ENCODE measurements at regions not wholly inside any gene's neighbourhood (a gene's known extent, or its start where the extent isn't known, plus 50 kb on each side); places are given as distances from the start of the nearest gene placed in this dataset.

DNA sequence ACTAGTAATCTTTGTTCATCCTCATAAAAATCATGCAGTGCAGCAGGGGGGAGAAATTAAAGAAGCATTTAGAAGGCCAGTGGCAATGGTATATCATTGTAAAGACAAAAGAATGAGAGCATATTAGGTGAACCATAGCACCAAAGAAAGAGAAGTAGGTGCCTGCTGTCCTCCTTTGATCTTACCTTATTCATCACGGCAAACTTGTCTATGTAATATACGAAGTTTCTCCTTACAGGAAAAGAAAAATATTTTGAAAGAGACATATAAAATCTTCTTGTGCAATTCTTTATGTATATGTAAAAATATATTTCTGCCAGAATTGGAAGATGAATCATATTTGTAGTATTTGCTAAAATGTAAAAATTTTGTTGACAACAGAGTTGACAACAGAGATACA, 411.3 kb upstream of the ARRDC3 start:
- Histone ChIP-seq H3K4me3 (no peak overlapping the region), H4K20me1 (ENCODE audit: control insufficient read depth, insufficient read depth) (no peaks in the 10 kb centered on the region), H3K4me1 (ENCODE audit: control insufficient read depth, insufficient read depth, low read length) (no peaks in the 10 kb centered on the region), H3K9me3 (replicated peaks; ENCODE audit: control insufficient read depth, insufficient read depth, low read length) (no peaks in the 10 kb centered on the region), H2AFZ (ENCODE audit: control insufficient read depth, low read depth, low read length) (no peak overlapping the region), H3K79me2 (ENCODE audit: control insufficient read depth, insufficient read depth, low read length) (no peaks in the 10 kb centered on the region), H3K27me3 (replicated peaks in 1 of 2; ENCODE audit: control insufficient read depth in 2 of 2, insufficient read depth in 2 of 2, low read length in 1 of 2) (no peaks in the 10 kb centered on the region), H3K36me3 (ENCODE audit: control insufficient read depth in 2 of 2, insufficient read depth in 2 of 2, low read length in 1 of 2) (no peaks in the 10 kb centered on the region), H3K27ac (ENCODE audit: control insufficient read depth, insufficient read depth) (no peak overlapping the region), H3K9ac (ENCODE audit: control insufficient read depth, insufficient read depth, low read length) (no peak overlapping the region), H3K4me2 (ENCODE audit: control insufficient read depth, insufficient read depth) (no peak overlapping the region)
- ChIA-PET SMC1A (ENCODE audit: uncharacterized antibody, unreplicated experiment) (no interaction called here), POLR2A (no interaction called here), CTCF (interaction anchor here (0.8 kb wide), 1 partner anchor 20 kb away, joined by 3 read pairs; no protein-coding TSS in a partner anchor), RAD21 (ENCODE audit: unreplicated experiment) (no interaction called here)
- in situ Hi-C loops (cut with MboI) = no loop called here
- ATAC-seq (no peak), DNase-seq (ENCODE audit: low read depth, low spot score) (no peak), FAIRE-seq (no peak)
- TF ChIP-seq BACH1 (IDR thresholded peaks at IDR 0.05; ENCODE audit: borderline replicate concordance) (no peak), RFX5 (IDR thresholded peaks at IDR 0.05; ENCODE audit: low read depth, low read length) (no peak), IKZF2 (IDR thresholded peaks at IDR 0.05) (no peak), TCF7 (IDR thresholded peaks at IDR 0.05; ENCODE audit: borderline replicate concordance) (no peak), SMC3 (IDR thresholded peaks at IDR 0.05; ENCODE audit: borderline replicate concordance, low read length) (no peak), MYC (IDR thresholded peaks at IDR 0.05; ENCODE audit: insufficient read depth, insufficient read length, insufficient replicate concordance, low read length, severe bottlenecking) (no peak), RB1 (IDR thresholded peaks at IDR 0.05; ENCODE audit: borderline replicate concordance) (no peak), ZNF207 (IDR thresholded peaks at IDR 0.05; ENCODE audit: borderline replicate concordance) (no peak), EGR1 (IDR thresholded peaks at IDR 0.05; ENCODE audit: borderline replicate concordance in 1 of 2, low read depth in 2 of 2, low read length in 2 of 2) (no peak), ZNF384 (IDR thresholded peaks at IDR 0.05; ENCODE audit: borderline replicate concordance, low read depth, low read length) (no peak)
- TF ChIP-seq, protein P1, sequence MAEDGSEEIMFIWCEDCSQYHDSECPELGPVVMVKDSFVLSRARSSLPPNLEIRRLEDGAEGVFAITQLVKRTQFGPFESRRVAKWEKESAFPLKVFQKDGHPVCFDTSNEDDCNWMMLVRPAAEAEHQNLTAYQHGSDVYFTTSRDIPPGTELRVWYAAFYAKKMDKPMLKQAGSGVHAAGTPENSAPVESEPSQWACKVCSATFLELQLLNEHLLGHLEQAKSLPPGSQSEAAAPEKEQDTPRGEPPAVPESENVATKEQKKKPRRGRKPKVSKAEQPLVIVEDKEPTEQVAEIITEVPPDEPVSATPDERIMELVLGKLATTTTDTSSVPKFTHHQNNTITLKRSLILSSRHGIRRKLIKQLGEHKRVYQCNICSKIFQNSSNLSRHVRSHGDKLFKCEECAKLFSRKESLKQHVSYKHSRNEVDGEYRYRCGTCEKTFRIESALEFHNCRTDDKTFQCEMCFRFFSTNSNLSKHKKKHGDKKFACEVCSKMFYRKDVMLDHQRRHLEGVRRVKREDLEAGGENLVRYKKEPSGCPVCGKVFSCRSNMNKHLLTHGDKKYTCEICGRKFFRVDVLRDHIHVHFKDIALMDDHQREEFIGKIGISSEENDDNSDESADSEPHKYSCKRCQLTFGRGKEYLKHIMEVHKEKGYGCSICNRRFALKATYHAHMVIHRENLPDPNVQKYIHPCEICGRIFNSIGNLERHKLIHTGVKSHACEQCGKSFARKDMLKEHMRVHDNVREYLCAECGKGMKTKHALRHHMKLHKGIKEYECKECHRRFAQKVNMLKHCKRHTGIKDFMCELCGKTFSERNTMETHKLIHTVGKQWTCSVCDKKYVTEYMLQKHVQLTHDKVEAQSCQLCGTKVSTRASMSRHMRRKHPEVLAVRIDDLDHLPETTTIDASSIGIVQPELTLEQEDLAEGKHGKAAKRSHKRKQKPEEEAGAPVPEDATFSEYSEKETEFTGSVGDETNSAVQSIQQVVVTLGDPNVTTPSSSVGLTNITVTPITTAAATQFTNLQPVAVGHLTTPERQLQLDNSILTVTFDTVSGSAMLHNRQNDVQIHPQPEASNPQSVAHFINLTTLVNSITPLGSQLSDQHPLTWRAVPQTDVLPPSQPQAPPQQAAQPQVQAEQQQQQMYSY (CRISPR knock-in tag; IDR thresholded peaks at IDR 0.05) = no peak
- TF ChIP-seq, protein P2, sequence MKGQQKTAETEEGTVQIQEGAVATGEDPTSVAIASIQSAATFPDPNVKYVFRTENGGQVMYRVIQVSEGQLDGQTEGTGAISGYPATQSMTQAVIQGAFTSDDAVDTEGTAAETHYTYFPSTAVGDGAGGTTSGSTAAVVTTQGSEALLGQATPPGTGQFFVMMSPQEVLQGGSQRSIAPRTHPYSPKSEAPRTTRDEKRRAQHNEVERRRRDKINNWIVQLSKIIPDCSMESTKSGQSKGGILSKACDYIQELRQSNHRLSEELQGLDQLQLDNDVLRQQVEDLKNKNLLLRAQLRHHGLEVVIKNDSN (IDR thresholded peaks at IDR 0.05; ENCODE audit: borderline replicate concordance, extremely low read length, insufficient read depth, low read depth, low read length) = no peak
- BruUV-seq (replicated peaks) = no TSS peak
- 17% methylated on average over 2 of the region's 2 CpGs for WGBS (ENCODE audit: insufficient coverage, insufficient replicate concordance, low lambda C conversion rate, missing lambda C conversion rate)
- intact Hi-C loops (cut with micrococcal nuclease; ENCODE audit: unreplicated experiment) = no loop called here

All from GM12878 (cell line).